Common myeloid progenitor, CD34-positive (primary cell): ENCODE measurements at regions not wholly inside any gene's neighbourhood (a gene's known extent, or its start where the extent isn't known, plus 50 kb on each side); places are given as distances from the start of the nearest gene placed in this dataset.

Experiments
- CTCF ChIA-PET: fragments of 350-600 bp; sonication (Branson Sonifier 250); formaldehyde crosslinking; loops from one replicate; lab custom pipeline; 2021; ENCODE audit warnings: antibody characterized with exemption; lab: Charles Lee
- POLR2A ChIA-PET: fragments of 350-600 bp; sonication (Branson Sonifier 250); formaldehyde crosslinking; loops from one replicate; lab custom pipeline; 2021; ENCODE audit warnings: antibody characterized with exemption; lab: Charles Lee
- DNase-seq, 3 donors: peaks; one replicate each; pipeline versions ENCODE4 v3.0.0 to v3.0.0-alpha.2; 2013
- H3K27ac ChIP-seq, 2 experiments: 1 replicate in 1 of 2; 2 replicates in 1 of 2; pipeline ENCODE4 v1.7.0; 2013; ENCODE audit warnings: inconsistent platforms in 2 of 2, low read length in 2 of 2, mild to moderate bottlenecking in 2 of 2, low read depth in 1 of 2, moderate library complexity in 1 of 2; ENCODE audit not compliant: severe bottlenecking in 2 of 2, insufficient read depth in 1 of 2, poor library complexity in 1 of 2
- H3K27me3 ChIP-seq, 5 experiments: replicated peaks in 2 of 5; 1 replicate in 3 of 5; 2 replicates in 2 of 5; pipeline versions ENCODE4 v1.6.1 to v1.7.0; 2013; ENCODE audit warnings: low read length in 4 of 5, mild to moderate bottlenecking in 2 of 5, moderate library complexity in 2 of 5, inconsistent platforms in 1 of 5; ENCODE audit not compliant: insufficient read depth in 5 of 5, control insufficient read depth in 4 of 5
- H3K36me3 ChIP-seq, 4 experiments: 1 replicate in 2 of 4; 2 replicates in 2 of 4; pipeline versions ENCODE4 v1.6.1 to v1.7.0; 2013; ENCODE audit warnings: low read length in 3 of 4, control low read depth in 1 of 4, mild to moderate bottlenecking in 1 of 4; ENCODE audit not compliant: control insufficient read depth in 4 of 4, insufficient read depth in 4 of 4
- H3K4me1 ChIP-seq, 4 experiments: 1 replicate in 3 of 4; 2 replicates in 1 of 4; pipeline versions ENCODE4 v1.6.1 to v1.7.1; 2013; ENCODE audit warnings: low read length in 3 of 4, mild to moderate bottlenecking in 3 of 4, control low read depth in 1 of 4, inconsistent platforms in 1 of 4, moderate library complexity in 1 of 4; ENCODE audit not compliant: control insufficient read depth in 4 of 4, insufficient read depth in 4 of 4; ENCODE audit errors: control extremely low read depth in 1 of 4
- H3K4me3 ChIP-seq, 7 experiments: 1 replicate in 4 of 7; 2 replicates in 3 of 7; pipeline versions ENCODE4 v1.5.1 to v1.7.0; 2013; ENCODE audit warnings: mild to moderate bottlenecking in 7 of 7, low read length in 6 of 7, moderate library complexity in 6 of 7, inconsistent platforms in 2 of 7, low read depth in 2 of 7, control low read depth in 1 of 7; ENCODE audit not compliant: insufficient read depth in 4 of 7, control insufficient read depth in 1 of 7; ENCODE audit errors: extremely low read depth in 1 of 7
- H3K9me3 ChIP-seq, 5 experiments: 1 replicate in 4 of 5; 2 replicates in 1 of 5; pipeline versions ENCODE4 v1.6.1 to v1.7.1; 2013; ENCODE audit warnings: low read length in 4 of 5, mild to moderate bottlenecking in 2 of 5, inconsistent platforms in 1 of 5, low read depth in 1 of 5, moderate library complexity in 1 of 5; ENCODE audit not compliant: control insufficient read depth in 4 of 5, insufficient read depth in 2 of 5; ENCODE audit errors: control extremely low read depth in 1 of 5
- WGBS: methylation state at CpG from one replicate; pipeline ENCODE4 v1.1.5; 2013; ENCODE audit not compliant: insufficient coverage; 5-methylcytosine and 5-hydroxymethylcytosine counted together

- no peaks in the 10 kb centered on the region for H3K9me3 ChIP-seq
- CTCF ChIA-PET = no interaction called here
- H3K4me1 ChIP-seq = peaks cover 0 to 2% (median 0%) of the 10 kb centered on the region in 4 experiments
- H3K27ac ChIP-seq = no peak overlapping the region
- DNase-seq = no peak
- WGBS = 76% methylated on average over 4 of the region's 6 CpGs
- POLR2A ChIA-PET = no interaction called here
- H3K36me3 ChIP-seq = no peaks in the 10 kb centered on the region
- H3K4me3 ChIP-seq = no peak overlapping the region
- no peaks in the 10 kb centered on the region for H3K27me3 ChIP-seq
Observed at GRCh38 chr11:82007521-82007920, 726.1 kb downstream of the FAM181B start.

GRCh38 chr11:82004537-82005213, 729.0 kb downstream of the FAM181B start:
- no peak for DNase-seq
- no peak overlapping the region for H3K4me3 ChIP-seq
- ChIA-PET POLR2A (no interaction called here), CTCF (no interaction called here)
- H3K4me1 ChIP-seq = peaks cover 0 to 2% (median 0%) of the 10 kb centered on the region in 4 experiments
- H3K9me3 ChIP-seq = no peaks in the 10 kb centered on the region
- no peaks in the 10 kb centered on the region for H3K27me3 ChIP-seq
- no peaks in the 10 kb centered on the region for H3K36me3 ChIP-seq
- 60% methylated on average over 3 of the region's 4 CpGs for WGBS
- H3K27ac ChIP-seq = no peak overlapping the region

- Histone ChIP-seq H3K27ac (no peak overlapping the region), H3K4me3 (no peak overlapping the region), H3K9me3 (no peaks in the 10 kb centered on the region), H3K27me3 (no peaks in the 10 kb centered on the region), H3K36me3 (no peaks in the 10 kb centered on the region), H3K4me1 (peaks cover 0 to 2% (median 0%) of the 10 kb centered on the region in 4 experiments)
- CTCF ChIA-PET = no interaction called here
- POLR2A ChIA-PET = no interaction called here
- no peak for DNase-seq
- 100% methylated on average over 3 of the region's 7 CpGs for WGBS
Observed at GRCh38 chr11:82003671-82004515, 729.8 kb downstream of the FAM181B start.

GRCh38 chr11:82003024-82003423, 730.6 kb downstream of the FAM181B start:
- Histone ChIP-seq H3K27ac (no peak overlapping the region), H3K4me3 (no peak overlapping the region), H3K36me3 (no peaks in the 10 kb centered on the region), H3K4me1 (peaks cover 0 to 2% (median 0%) of the 10 kb centered on the region in 4 experiments), H3K9me3 (no peaks in the 10 kb centered on the region), H3K27me3 (no peaks in the 10 kb centered on the region)
- ChIA-PET POLR2A (no interaction called here), CTCF (no interaction called here)
- no peak for DNase-seq
- 88% methylated on average over 7 of the region's 8 CpGs for WGBS

GRCh38 chr11:81995889-81996288, 737.8 kb downstream of the FAM181B start:
- no peaks in the 10 kb centered on the region for H3K36me3 ChIP-seq
- no peaks in the 10 kb centered on the region for H3K27me3 ChIP-seq
- no peak overlapping the region for H3K27ac ChIP-seq
- H3K4me3 ChIP-seq = no peak overlapping the region
- ChIA-PET CTCF (no interaction called here), POLR2A (no interaction called here)
- DNase-seq = no peak
- no peaks in the 10 kb centered on the region for H3K4me1 ChIP-seq
- whole genome bisulfite sequencing = 92% methylated on average over 8 of the region's 8 CpGs
- no peaks in the 10 kb centered on the region for H3K9me3 ChIP-seq

- no peak for DNase-seq
- ChIA-PET POLR2A (no interaction called here), CTCF (no interaction called here)
- Histone ChIP-seq H3K36me3 (no peaks in the 10 kb centered on the region), H3K4me3 (no peak overlapping the region), H3K27ac (no peak overlapping the region), H3K9me3 (no peaks in the 10 kb centered on the region), H3K4me1 (no peaks in the 10 kb centered on the region), H3K27me3 (no peaks in the 10 kb centered on the region)
Observed at GRCh38 chr11:81993755-81994154, 739.9 kb downstream of the FAM181B start.
